NCI-H128 (cell line): ENCODE measurements at regions not wholly inside any gene's neighbourhood (a gene's known extent, or its start where the extent isn't known, plus 50 kb on each side); places are given as distances from the start of the nearest gene placed in this dataset.
"Not testable (repeated sequence)": the region's sequence is repeated elsewhere in the genome, so short reads cannot be mapped to it uniquely, and the experiment has no call there.

ENCODE experiments used
- DNase-seq: peaks from one replicate; lab custom pipeline; 2025; ENCODE audit not compliant: unreplicated experiment; lab: John Stamatoyannopoulos, UW

DNA sequence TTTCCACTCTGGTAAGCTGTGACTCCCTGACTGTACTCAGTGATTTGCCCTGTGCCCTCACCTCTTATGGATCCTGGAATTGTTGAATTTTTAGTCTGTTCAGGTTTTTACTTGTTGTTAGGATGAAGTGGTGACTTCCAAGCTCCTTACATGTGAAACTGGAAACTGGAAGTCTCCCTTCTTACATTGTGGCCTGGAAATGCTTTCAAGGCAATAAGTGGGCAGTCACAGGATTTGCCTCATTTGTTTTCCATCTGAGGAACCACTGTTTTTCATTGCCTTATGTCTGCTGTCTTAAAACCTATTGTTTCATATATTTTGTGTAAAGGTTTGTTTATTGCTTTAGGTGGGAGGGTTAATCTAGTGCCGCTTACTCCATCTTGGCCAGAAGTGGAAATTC, 155.8 kb downstream of the CYB561 start:
- no peak for DNase-seq

DNA sequence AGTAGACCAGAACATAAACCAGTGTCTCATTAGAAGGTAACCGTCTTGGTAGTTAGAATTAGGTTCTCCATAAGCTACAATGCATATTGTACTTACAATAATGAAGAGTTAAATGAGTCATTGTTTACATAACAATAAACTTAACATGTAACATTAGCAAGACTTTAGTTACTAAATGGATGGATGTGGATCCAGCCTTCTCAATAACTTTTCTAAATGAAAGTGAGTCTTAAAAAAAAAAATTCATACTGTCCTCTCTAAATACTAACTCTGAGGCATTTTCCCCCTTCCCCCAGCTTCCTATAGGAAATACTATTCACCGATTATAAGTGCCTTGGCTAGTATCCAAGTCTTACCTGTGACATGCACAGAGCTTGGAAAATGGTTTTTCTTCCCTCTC, 155.3 kb downstream of the CYB561 start:
- no peak for DNase-seq

DNA sequence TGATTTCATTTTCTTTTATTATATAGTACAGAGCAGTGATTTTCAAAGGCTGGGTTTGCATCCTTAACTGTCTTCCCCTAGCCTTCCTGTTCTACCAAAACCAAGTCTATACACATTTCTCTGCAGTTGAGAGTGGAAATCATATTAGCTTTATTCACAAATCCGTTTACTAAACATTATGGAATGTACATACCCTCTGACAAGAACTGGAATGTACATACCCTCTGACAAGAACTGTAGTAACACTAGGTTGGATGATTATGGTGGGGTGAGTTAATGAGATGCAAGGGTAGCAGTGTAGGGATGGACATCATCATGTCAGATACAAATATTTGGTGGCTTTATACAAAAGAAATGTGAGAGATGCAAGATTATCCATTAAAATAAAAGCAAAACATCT, 154.8 kb downstream of the CYB561 start:
- no peak for DNase-seq

DNA sequence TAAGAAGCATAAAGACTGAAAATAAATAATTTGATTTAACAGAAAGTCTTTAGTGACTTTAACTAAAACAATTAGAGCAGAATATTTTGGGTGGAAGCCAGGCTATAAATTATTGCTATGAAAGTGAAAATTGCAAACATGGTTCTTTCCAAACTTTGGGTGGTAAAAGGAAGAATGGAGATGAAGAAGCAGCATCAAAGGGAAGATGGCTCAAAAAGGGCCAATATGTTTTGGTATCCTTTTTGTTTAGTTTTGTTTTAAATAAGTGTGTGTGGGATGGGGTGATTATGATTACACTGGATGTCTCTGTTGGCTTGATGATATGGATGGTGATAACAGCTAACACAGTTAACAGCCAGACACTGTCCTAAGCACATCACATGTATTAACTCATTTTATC, 153.7 kb downstream of the CYB561 start:
- DNase-seq, result no peak

DNA sequence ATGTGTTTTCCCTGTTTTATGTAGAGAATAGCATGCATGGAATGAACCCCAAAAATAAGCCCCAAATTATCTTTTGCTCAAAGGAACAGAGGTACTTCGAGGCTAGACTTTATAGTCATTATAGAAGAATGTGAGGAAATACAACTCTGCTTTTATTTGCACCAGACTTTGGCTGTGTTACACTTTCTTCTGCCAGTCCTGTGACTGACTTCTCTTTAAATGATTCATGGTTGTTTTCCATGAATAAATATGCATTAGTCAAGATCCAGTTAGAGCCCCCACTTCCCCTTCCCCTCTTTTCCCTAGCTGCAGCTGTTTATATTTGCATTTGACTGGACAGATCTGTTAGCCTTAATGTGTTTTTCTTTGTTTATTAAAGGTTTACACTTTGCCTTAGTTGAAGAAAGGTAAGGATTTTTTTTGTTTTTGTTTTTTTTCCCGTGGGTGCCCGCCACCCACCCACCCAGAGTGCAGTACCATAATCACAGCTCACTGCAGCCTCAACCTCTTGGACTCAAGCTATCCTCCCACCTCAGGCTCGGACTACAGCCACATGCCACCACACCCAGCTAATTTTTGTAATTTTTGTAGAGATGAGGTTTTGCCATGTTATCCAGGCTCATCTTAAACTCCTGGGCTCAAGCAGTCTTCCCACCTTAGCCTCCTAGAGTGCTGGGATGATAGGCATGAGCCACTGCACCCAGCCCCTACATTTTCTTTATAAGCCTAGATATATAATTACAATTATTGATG, 152.6 kb downstream of the CYB561 start:
- no peak for DNase-seq

DNA sequence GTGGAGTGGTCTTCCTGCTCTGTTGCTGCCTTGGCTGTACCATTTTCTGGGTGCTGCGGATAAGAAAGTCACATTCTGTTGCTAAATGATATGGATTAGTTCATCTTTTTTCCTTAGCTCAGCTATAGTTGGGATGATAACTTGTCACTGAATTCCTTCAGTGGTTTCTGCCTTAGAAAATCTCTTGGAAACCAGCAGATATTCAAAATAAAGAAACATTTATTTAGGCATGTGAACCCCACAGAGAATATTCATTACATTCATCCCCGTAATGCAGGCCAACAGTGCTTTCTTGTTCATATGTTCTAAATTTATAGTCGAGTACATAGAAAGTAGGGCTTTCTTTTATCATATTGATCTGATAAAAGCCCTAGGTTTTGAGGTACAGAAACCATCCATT, 151.3 kb downstream of the CYB561 start:
- DNase-seq, result no peak

DNA sequence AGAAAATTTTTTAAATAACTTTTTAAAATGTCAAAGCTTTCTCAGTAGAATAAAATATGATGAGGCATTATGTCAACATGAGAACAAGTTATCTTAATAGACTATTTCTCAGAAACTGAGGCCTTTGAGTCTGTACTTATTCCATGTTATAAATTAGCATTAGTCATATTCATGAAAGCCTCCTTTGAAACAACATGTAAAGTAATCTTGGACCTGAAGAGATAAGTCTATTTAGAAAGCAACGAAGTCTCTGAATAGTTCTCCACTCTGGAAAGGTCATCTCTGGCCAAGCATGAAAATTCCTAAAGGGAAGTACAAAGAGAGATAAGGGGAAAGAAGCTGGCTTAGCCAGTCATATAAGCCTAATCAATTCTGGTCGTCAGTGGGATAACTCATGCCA, 150.8 kb downstream of the CYB561 start:
- DNase-seq, result no peak

DNA sequence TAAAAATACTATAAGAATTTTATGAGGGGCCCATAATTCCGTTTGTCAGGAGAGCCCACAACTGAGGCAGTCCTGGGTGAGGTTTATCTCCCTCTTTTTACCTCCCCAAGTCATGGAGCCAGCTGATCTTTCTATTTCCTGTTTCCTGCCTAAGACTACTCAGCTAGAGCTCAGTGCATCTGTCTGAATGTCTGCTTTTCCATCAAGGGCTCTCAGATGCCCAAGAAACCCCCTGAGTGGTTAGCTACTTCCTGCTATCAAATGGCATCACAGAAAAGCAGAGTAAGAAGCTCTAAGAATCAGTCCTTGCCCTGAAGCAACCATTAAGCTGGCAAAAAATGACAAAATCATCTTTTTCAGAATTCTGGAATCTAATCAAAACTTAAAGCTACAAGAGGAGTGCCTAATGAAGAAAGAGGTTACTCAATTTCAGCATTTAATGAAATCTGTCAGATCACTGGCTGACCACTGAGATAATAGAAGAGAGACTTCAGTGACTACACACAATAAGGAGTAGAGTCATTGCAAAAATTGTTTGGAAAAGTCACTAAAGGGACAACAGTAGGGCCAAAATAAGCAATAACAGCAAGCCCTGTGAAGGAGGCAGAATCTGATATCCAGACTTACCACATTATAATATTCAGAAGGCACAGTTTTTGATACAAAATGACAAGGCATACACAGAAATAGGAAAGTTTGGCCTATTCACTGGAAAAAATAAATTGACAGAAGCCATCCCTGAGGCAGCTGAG, 150.1 kb downstream of the CYB561 start:
- no peak for DNase-seq

DNA sequence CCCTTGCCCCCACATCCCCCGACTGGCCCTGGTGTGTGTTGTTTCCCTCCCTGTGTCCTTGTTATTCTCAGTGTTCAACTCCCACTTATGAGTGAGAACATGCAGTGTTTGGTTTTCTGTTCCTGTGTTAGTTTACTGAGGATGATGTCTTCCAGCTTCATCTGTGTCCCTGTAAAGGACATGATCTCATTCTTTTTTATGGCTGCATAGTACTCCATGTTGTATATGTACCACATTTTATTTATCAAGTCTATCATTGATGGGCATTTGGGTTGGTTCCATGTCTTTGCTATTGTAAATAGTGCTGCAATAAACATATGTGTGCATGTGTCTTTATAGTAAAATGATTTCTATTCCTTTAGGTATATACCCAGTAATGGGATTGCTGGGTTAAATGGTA, 147.2 kb downstream of the CYB561 start:
- DNase-seq, result not testable (repeated sequence)

DNA sequence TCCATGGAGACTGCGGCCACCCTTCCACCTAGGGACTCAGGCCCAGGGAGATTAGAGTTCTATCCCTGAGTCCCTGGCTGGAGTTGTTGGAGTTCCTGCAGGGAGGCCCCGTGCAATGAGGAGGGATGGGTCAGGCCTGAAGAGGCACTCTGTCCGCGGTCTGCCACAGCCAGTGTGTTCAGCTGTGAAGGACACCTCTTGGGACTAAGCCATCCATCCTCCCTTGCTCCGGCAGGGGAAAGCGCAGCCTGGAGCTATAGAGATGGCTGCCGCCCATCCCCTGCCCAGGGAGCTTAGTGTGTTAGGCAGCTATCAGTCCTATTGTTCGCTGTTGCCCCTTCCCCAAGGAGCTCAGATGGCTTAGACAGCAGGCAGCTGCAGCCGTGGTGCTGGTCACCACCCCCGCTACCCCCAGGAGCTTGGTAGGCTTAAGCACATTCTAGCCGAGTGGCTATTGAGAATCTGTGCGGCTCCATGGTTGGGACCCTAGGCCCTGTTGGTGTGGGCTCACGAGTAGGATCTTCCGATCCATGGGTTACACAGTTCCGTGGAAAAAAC, 141.3 kb downstream of the CYB561 start:
- DNase-seq, result no peak

DNA sequence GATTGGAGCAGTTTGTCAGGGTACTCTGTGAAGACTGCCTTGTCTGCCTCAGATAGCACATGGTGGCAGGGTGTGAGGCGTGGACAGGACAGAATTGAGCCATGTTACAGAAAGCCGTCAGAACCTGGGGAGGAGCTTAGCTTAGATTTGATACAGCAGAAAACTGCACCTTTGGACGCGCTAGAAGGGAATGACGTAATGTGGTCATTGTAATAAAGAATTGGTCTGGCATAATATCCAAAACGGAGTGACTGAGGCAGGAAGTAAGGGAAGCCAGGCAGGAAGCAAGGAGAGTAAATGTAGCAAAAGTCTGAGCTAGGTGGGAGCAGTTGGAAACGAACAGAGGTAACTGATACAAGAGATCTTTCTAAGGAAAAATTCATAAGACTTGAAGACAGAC, 140.2 kb downstream of the CYB561 start:
- DNase-seq, result no peak

DNA sequence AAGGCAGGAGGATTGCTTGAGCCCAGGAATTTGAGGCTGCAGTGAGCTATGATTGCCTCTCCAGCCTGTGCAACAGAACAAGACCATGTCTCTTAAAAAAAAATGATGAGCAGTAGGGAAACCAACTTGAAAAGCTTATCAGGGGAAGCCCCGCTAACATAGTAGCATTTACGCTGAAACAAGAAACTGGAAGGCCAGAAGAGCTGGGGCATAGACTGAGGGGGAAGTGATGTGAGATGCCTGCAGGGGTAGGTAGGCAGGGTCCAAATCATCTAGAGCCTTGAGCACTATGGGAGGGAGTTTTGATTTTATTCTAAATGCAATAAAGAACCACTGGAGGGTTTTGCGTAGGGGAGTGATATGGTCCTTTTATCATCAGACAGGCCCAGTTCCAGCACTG, 139.3 kb downstream of the CYB561 start:
- DNase-seq, result no peak

DNA sequence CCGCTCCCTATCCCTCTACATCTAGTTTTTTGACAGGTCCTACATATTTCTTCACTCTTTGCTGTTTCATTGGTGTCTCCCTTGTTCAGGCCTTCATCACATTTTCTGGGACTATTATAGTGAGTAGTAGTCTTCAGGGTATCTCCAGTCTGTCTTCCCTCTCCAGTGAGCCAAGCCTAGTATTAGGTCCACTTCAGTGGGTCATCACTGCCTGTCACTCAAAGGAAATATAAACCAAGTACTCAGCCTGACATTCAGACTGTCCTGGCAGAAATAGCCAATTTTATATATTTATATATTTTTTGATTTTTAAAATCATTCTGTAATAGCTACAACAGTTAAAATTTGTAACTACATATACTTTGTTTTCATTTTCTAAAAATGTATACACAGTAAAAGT, 137.8 kb downstream of the CYB561 start:
- DNase-seq, result no peak

DNA sequence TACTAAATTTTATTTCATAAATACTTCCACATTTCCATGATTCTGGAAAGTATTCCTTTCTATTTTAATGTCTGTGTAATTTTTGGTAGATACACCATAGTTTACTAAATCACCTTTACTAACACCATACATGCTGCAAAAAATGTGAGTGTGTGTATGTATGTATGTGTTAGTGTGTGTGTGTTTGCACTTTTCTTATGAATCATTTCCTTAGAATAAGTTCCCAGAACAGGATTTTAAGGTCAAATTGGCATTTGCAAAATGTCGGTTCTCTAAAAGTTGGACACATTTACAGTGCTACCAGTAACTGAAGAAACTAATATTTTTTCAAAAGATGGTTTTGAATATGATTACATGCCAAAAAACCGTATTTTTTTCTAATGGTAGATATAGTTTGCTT, 137.1 kb downstream of the CYB561 start:
- no peak for DNase-seq

DNA sequence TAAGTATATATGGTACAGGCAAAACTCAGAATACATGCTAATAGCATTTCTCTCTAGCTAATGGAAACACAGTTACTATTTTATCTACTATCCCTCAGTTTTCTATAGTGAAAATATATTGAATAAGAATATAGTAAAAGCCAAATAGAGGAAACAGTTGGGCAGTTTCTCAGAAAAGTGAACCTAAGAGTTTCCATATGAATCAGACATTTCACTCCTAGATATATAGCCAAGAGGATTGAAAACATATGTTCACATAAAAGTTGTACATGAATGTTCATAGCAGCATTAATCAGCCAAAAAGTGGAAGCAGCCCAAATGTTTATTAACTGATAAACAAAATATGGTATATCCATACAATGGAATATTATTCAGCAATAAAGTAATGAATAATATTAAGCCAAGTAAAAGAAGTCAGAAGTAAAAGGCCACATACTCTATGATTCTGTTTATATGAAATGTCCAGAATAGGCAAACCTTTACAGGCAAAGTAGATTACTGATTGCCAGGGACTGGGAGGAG, 134.6 kb downstream of the CYB561 start:
- DNase-seq, result no peak

DNA sequence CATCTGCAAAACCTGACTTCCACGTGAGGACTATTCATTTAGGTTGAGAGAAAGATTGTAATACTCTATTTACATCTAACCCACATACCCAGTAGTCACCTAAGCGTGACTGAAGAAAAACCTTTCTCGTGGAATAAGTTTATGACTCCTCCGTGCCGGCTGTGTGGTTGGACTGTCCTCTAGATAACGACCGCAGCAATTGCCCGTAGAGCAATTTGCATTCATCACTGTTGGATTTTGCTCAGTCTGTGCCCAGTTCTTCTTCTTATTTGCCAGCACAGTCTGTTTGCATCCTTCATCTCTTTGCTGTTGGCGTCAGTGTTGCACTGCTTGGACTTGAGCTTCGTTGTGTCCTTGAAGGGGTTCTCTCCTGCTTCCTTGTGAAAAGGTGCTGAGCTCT, 131.3 kb downstream of the CYB561 start:
- DNase-seq, result no peak

DNA sequence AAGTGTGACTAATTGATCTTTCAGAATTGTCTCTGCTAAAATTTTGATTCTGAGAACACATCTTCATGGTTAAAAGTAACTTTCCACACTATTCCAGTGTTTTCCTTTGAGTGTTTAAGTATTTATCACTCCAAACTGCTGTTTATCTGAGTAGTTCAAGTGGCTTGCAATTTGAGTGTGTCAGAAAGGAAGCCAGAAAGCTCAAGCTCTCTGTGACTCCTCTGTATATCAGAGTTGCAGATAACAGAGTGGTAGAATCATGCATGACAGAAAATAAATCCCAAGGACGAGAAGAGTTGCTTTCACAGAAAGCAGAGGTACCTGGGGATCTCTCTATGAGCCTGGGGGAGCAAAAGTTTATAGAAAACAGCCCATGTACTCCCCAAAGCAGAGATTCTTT, 130.0 kb downstream of the CYB561 start:
- DNase-seq, result no peak

DNA sequence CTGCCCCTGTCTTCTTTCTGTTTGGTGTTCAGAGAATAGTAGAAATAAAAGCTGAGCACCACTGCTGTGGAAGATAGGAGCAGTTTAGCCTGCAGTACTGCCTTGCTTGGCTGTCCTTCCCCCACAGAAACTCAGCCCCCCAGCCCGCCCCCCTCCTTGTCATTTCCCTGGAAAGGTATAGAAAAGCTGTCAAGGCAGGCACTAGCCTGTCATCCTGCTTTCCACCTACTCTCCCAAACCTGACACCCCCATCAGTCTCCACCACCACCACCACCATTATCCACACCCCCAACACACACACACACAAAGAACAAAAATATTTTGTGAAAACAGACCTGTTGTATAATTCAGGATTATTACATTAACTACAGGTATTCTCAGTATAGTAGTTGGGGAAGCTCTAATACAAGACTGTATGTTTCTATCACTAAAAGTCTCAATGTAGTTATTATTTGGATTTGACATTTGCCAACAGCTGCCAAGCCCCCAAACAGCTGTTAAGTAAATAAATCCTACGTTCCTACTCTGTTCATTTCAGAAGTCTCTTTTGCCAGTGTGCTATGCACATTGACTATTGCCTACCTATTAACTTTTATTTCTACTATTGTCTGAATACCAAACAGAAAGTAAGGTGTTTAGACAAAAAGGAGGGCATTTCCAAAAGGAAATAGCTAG, 128.8 kb downstream of the CYB561 start:
- DNase-seq, result no peak

DNA sequence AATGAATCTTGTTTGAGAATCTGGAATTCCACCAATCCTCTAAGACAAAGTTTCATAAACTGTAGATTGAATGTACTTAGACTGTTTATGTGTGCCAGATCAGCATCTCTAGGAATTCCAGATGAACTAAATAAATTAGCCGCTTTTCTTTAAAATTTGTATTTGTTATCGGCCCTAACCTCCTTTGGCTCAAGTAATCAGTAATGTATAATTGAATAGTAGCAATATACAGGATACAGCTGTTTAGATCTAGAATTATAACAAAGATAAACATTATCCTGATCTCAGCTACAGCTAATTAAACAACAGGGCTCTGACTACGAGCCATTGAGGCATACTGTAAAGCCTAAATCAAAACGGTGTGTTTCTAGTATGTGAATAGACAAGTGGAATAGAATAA, 120.3 kb downstream of the CYB561 start:
- DNase-seq, result no peak

DNA sequence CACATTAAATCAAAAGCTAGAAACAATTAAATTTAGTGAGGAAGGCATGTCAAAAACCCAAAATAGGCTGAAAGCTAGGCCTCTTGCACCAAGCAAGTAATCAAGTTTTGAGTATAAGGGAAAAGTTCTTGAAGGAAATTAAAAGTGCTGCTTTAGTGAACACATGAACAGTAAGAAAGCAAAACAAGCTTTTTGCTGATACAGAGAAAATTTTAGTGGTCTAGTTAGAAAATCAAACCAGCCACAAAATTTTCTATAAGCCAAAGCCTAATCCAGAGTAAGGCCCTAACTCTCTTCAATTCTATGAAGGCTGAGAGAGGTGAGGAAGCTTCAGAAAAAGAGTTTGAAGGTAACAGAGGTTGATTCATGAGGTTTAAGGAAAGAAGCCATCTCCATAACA, 116.2 kb downstream of the CYB561 start:
- no peak for DNase-seq

DNA sequence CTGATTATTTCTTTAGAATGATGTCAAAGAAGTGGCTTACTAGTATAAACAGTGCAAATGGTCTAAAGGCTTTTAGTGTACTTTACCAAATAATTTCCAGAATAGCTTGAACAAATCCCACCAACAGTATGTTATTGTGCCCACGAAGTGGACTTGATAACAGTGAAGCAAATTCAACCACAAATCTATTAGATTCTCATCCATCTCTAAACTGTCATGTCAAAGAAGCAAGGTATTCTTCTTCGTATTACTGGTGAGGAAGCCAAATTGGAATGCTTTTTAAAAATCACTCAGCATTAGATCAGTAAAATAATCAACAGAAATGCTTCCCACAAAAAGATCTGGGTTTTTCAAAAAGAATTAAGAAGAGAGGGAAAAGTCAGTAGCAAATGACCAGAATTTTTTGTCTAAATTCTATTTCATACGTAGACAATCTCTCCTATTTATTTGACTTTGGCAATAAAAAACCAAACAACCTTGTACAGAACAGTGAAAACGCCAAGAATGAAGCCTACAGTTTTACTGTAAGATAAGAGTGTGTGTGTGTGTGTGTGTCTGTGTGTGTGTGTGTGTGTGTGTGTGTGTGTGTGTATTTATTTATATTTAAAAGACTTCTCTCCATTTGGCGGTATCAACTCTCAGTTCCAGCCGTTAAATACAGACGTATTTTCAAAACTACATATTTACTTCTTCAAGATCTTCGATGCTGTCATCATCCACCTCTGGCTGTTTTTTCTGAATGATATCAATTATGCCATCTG, 114.6 kb downstream of the CYB561 start:
- DNase-seq, result no peak
